Jurkat, Clone E6-1 (cell line): ENCODE measurements at regions not wholly inside any gene's neighbourhood (a gene's known extent, or its start where the extent isn't known, plus 50 kb on each side); places are given as distances from the start of the nearest gene placed in this dataset.
"Not testable (repeated sequence)": the region's sequence is repeated elsewhere in the genome, so short reads cannot be mapped to it uniquely, and the experiment has no call there.

Source experiments
- DNase-seq: peaks from one replicate; pipeline ENCODE4 v3.0.0-alpha.2; 2011; ENCODE audit warnings: low read depth, low spot score
- H3K4me3 ChIP-seq: 2 replicates; pipeline ENCODE4 v1.5.1; 2011; ENCODE audit warnings: mild to moderate bottlenecking, low read length, control low read depth, moderate library complexity

- no peak overlapping the region for H3K4me3 ChIP-seq
- DNase-seq, result no peak
These were observed 298.1 kb downstream of the FOXO1 start for GRCh38 chr13:40368127-40368891.

- H3K4me3 ChIP-seq, result no peak overlapping the region
- no peak for DNase-seq
These were observed 295.8 kb downstream of the FOXO1 start for GRCh38 chr13:40370661-40371060.

- no peak overlapping the region for H3K4me3 ChIP-seq
- no peak for DNase-seq
These were observed 294.8 kb downstream of the FOXO1 start for GRCh38 chr13:40371531-40372125.

- DNase-seq, H3K4me3 ChIP-seq: not testable (repeated sequence)
These were observed 292.8 kb downstream of the FOXO1 start for GRCh38 chr13:40373608-40374007.

- no peak for DNase-seq
- no peak overlapping the region for H3K4me3 ChIP-seq
These were observed 290.8 kb downstream of the FOXO1 start for GRCh38 chr13:40375489-40376171.

GRCh38 chr13:40376296-40376849 lies 290.1 kb downstream of the FOXO1 start:
- DNase-seq, result peak; percentile 21
- H3K4me3 ChIP-seq, result no peak overlapping the region

- no peak overlapping the region for H3K4me3 ChIP-seq
- no peak for DNase-seq
These were observed 289.4 kb downstream of the FOXO1 start for GRCh38 chr13:40376867-40377535.

GRCh38 chr13:40377783-40378182 lies 288.7 kb downstream of the FOXO1 start:
- no peak for DNase-seq
- no peak overlapping the region for H3K4me3 ChIP-seq

- DNase-seq, result no peak
These were observed 287.2 kb downstream of the FOXO1 start for GRCh38 chr13:40379196-40379595.

GRCh38 chr13:40379794-40380578 lies 286.5 kb downstream of the FOXO1 start:
- no peak for DNase-seq

More at GRCh38 chr13:40379196-40379595, 287.2 kb downstream of the FOXO1 start:
- no peak overlapping the region for H3K4me3 ChIP-seq

GRCh38 chr13:40381935-40382764 lies 284.3 kb downstream of the FOXO1 start:
- no peak overlapping the region for H3K4me3 ChIP-seq
- DNase-seq, result no peak

More at GRCh38 chr13:40379794-40380578, 286.5 kb downstream of the FOXO1 start:
- H3K4me3 ChIP-seq, result no peak overlapping the region

GRCh38 chr13:40383132-40383531 lies 283.3 kb downstream of the FOXO1 start:
- no peak for DNase-seq
- H3K4me3 ChIP-seq, result no peak overlapping the region

GRCh38 chr13:40383885-40384284 lies 282.6 kb downstream of the FOXO1 start:
- DNase-seq, result no peak
- no peak overlapping the region for H3K4me3 ChIP-seq

GRCh38 chr13:40384976-40385857 lies 281.2 kb downstream of the FOXO1 start:
- no peak for DNase-seq
- no peak overlapping the region for H3K4me3 ChIP-seq

- H3K4me3 ChIP-seq, result no peak overlapping the region
- no peak for DNase-seq
These were observed 280.6 kb downstream of the FOXO1 start for GRCh38 chr13:40385858-40386180.

- no peak overlapping the region for H3K4me3 ChIP-seq
- DNase-seq, result no peak
These were observed 279.9 kb downstream of the FOXO1 start for GRCh38 chr13:40386586-40386985.

GRCh38 chr13:40387775-40388174 lies 278.7 kb downstream of the FOXO1 start:
- DNase-seq, result no peak
- no peak overlapping the region for H3K4me3 ChIP-seq
